Activated naive CD4-positive, alpha-beta T cell treated with anti-CD3 and anti-CD28 coated beads, Interleukin-2, amount 50 U/mL, for 24 hours (primary cell): ENCODE measurements at regions not wholly inside any gene's neighbourhood (a gene's known extent, or its start where the extent isn't known, plus 50 kb on each side); places are given as distances from the start of the nearest gene placed in this dataset.

Experiments used
- H3K27ac Mint-ChIP-seq: one replicate; pipeline ENCODE4 v1.8.0; 2021; ENCODE audit warnings: mild to moderate bottlenecking, mixed read lengths
- H3K27me3 Mint-ChIP-seq: one replicate; pipeline ENCODE4 v1.8.0; 2021; ENCODE audit warnings: mixed read lengths
- H3K36me3 Mint-ChIP-seq: one replicate; pipeline ENCODE4 v1.8.0; 2021; ENCODE audit warnings: mixed read lengths
- H3K4me1 Mint-ChIP-seq: one replicate; pipeline ENCODE4 v1.8.0; 2021; ENCODE audit warnings: mixed read lengths
- H3K4me3 Mint-ChIP-seq: one replicate; pipeline ENCODE4 v1.8.0; 2021; ENCODE audit warnings: mild to moderate bottlenecking, mixed read lengths
- H3K9me3 Mint-ChIP-seq: one replicate; pipeline ENCODE4 v1.8.0; 2021; ENCODE audit warnings: mixed read lengths

GRCh38 chr11:15565880-15566279 lies 451.2 kb downstream of the INSC start:
- H3K4me3 Mint-ChIP-seq = no peak overlapping the region
- H3K4me1 Mint-ChIP-seq = no peaks in the 10 kb centered on the region
- no peaks in the 10 kb centered on the region for H3K36me3 Mint-ChIP-seq
- H3K27me3 Mint-ChIP-seq = no peaks in the 10 kb centered on the region
- peaks cover 3% of the 10 kb centered on the region for H3K9me3 Mint-ChIP-seq
- H3K27ac Mint-ChIP-seq = no peak overlapping the region

GRCh38 chr11:15568440-15568839 lies 453.7 kb downstream of the INSC start:
- Mint-ChIP-seq H3K4me3 (no peak overlapping the region), H3K4me1 (no peaks in the 10 kb centered on the region), H3K27ac (no peak overlapping the region)

GRCh38 chr11:15569305-15570025 lies 454.7 kb downstream of the INSC start:
- peaks cover 5% of the 10 kb centered on the region for H3K27me3 Mint-ChIP-seq
- H3K4me1 Mint-ChIP-seq = no peaks in the 10 kb centered on the region
- no peaks in the 10 kb centered on the region for H3K36me3 Mint-ChIP-seq
- no peak overlapping the region for H3K27ac Mint-ChIP-seq
- peaks cover 3% of the 10 kb centered on the region for H3K9me3 Mint-ChIP-seq
- no peak overlapping the region for H3K4me3 Mint-ChIP-seq

More at GRCh38 chr11:15568440-15568839, 453.7 kb downstream of the INSC start:
- Mint-ChIP-seq H3K9me3 (peaks cover 3% of the 10 kb centered on the region), H3K36me3 (no peaks in the 10 kb centered on the region), H3K27me3 (peaks cover 3% of the 10 kb centered on the region)

DNA sequence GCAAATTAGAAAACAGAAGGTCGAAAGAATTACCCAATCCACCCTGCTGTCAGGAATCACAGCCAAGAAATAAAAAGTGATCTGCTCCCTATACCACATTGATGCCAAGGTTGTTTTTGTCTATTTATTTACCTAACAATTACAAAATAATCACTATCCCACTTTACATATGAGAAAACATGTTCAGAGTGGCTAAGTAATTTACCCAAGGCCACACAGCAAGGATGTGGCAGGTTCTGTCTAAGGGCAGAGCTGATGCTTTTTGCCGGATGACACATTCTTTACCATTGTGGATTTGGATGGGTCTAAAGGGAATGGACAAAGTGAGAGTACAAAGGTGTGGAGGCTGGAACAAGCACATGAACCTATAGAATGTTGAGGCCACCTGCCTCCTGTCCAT lies 460.7 kb downstream of the INSC start:
- peaks cover 5% of the 10 kb centered on the region for H3K27me3 Mint-ChIP-seq
- peaks cover 9% of the 10 kb centered on the region for H3K9me3 Mint-ChIP-seq
- H3K4me1 Mint-ChIP-seq = no peaks in the 10 kb centered on the region
- H3K36me3 Mint-ChIP-seq = no peaks in the 10 kb centered on the region
- H3K4me3 Mint-ChIP-seq = no peak overlapping the region
- no peak overlapping the region for H3K27ac Mint-ChIP-seq

DNA sequence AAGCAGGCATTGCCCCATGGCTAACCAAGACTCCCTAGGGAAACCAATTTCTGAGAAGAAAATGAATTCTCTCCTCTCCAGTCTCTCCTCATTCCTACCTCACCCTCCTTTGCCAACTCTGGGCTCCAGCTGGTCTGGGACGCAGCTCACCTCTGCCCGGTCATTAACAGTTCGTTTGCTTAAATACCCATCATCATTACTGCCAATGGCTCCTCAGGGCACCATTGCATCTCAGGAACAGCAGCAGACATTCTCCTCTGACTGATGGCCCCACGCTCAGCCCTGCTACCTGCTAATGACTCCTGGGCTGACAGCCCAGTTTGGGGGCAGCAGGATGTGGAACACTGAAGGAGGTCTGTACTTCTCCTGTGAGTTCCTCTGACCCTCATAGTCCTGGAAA lies 462.0 kb downstream of the INSC start:
- H3K4me1 Mint-ChIP-seq = no peaks in the 10 kb centered on the region
- H3K4me3 Mint-ChIP-seq = no peak overlapping the region
- no peaks in the 10 kb centered on the region for H3K36me3 Mint-ChIP-seq
- peaks cover 9% of the 10 kb centered on the region for H3K9me3 Mint-ChIP-seq
- peaks cover 5% of the 10 kb centered on the region for H3K27me3 Mint-ChIP-seq
- no peak overlapping the region for H3K27ac Mint-ChIP-seq

GRCh38 chr11:15577519-15577918 lies 462.8 kb downstream of the INSC start:
- no peak overlapping the region for H3K27ac Mint-ChIP-seq
- no peaks in the 10 kb centered on the region for H3K4me1 Mint-ChIP-seq
- H3K27me3 Mint-ChIP-seq = peaks cover 3% of the 10 kb centered on the region

GRCh38 chr11:15579287-15580001 lies 464.7 kb downstream of the INSC start:
- Mint-ChIP-seq H3K27me3 (peaks cover 1% of the 10 kb centered on the region), H3K9me3 (peaks cover 9% of the 10 kb centered on the region), H3K4me3 (no peak overlapping the region), H3K4me1 (no peaks in the 10 kb centered on the region), H3K36me3 (no peaks in the 10 kb centered on the region), H3K27ac (no peak overlapping the region)

More at GRCh38 chr11:15577519-15577918, 462.8 kb downstream of the INSC start:
- H3K9me3 Mint-ChIP-seq = peaks cover 9% of the 10 kb centered on the region
- H3K36me3 Mint-ChIP-seq = no peaks in the 10 kb centered on the region
- no peak overlapping the region for H3K4me3 Mint-ChIP-seq

- Mint-ChIP-seq H3K27me3 (peaks cover 3% of the 10 kb centered on the region), H3K27ac (no peak overlapping the region), H3K36me3 (no peaks in the 10 kb centered on the region), H3K4me3 (no peak overlapping the region), H3K4me1 (no peaks in the 10 kb centered on the region), H3K9me3 (peaks cover 3% of the 10 kb centered on the region)
Observed at GRCh38 chr11:15580056-15580774, 465.5 kb downstream of the INSC start.

DNA sequence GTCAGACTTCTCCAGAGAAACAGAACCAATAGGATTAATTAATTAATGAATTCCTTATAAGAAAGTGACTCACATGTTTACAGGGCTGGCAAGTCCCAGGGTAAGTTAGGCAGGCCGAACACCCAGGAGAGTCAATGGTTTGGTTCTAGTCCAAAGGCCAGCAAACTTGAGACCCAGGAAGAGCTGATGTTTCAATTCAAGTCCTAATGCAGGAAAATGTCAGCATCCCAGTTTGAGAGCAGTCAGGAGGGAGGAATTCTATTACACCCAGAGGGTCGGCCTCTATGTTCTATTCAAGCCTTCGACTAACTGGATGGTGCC lies 466.0 kb downstream of the INSC start:
- H3K27ac Mint-ChIP-seq = no peak overlapping the region
- H3K36me3 Mint-ChIP-seq = no peaks in the 10 kb centered on the region
- peaks cover 3% of the 10 kb centered on the region for H3K27me3 Mint-ChIP-seq
- H3K4me3 Mint-ChIP-seq = no peak overlapping the region
- H3K9me3 Mint-ChIP-seq = no peaks in the 10 kb centered on the region
- no peaks in the 10 kb centered on the region for H3K4me1 Mint-ChIP-seq

DNA sequence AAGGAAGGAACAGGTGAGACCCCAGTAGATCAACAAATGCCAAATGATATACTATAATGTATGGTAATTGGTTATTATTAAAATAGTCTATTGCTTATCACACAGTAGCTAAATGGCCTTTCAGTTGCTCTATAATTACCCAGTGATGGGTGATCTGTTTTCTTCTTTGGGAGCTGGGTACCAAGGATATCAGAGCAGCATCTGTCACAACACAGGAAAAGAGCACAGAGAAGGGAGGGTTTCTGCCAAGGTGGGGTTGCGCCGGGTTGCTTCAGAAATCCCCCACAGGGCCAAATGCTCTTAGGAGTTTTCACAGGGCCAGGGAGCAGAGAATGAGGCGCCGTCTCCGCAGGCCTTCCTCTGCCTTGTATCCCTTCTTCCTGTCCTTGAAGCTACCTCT lies 469.4 kb downstream of the INSC start:
- no peaks in the 10 kb centered on the region for H3K9me3 Mint-ChIP-seq
- H3K4me3 Mint-ChIP-seq = no peak overlapping the region
- H3K36me3 Mint-ChIP-seq = no peaks in the 10 kb centered on the region
- peaks cover 5% of the 10 kb centered on the region for H3K27me3 Mint-ChIP-seq
- no peak overlapping the region for H3K27ac Mint-ChIP-seq
- no peaks in the 10 kb centered on the region for H3K4me1 Mint-ChIP-seq

DNA sequence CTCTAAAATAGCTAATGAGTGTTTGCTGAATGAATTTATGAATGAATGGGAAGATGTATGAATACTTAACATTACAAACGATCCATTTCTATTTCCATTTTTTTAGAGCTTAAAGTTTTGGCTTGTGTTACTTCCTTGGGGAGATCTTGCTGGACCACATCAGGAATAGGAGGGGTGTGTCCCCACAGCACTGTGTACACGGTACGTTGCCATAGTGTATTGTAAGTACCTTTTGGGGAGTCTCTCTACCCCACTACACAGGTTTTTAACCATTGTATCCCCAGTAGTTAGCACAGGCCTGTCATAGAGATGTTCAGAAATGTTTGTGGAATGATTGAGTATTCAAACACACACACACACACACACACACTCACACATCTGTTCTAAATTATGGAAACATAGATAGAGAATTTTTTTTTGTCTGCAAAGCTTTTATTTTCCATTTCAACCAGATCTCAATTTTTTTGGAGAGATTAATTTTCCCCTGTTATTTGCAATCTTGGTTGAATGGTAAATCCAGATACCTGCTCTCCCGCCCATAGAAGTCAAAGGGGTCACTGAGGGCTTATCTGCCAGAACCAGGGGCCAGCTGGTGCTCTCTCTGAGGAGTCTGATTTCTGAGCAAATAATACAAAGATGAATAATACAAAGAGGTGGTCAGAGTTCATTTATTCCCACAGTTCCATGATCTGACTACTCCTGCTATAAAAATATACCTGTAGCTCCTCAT lies 471.0 kb downstream of the INSC start:
- Mint-ChIP-seq H3K4me1 (no peaks in the 10 kb centered on the region), H3K9me3 (no peaks in the 10 kb centered on the region), H3K36me3 (no peaks in the 10 kb centered on the region), H3K27me3 (peaks cover 5% of the 10 kb centered on the region), H3K27ac (no peak overlapping the region), H3K4me3 (no peak overlapping the region)

- no peak overlapping the region for H3K4me3 Mint-ChIP-seq
- peaks cover 5% of the 10 kb centered on the region for H3K27me3 Mint-ChIP-seq
- no peaks in the 10 kb centered on the region for H3K9me3 Mint-ChIP-seq
- no peaks in the 10 kb centered on the region for H3K36me3 Mint-ChIP-seq
- no peak overlapping the region for H3K27ac Mint-ChIP-seq
- H3K4me1 Mint-ChIP-seq = no peaks in the 10 kb centered on the region
Observed at GRCh38 chr11:15586741-15587473, 472.2 kb downstream of the INSC start.

- H3K9me3 Mint-ChIP-seq = no peaks in the 10 kb centered on the region
- H3K27ac Mint-ChIP-seq = no peak overlapping the region
- no peaks in the 10 kb centered on the region for H3K4me1 Mint-ChIP-seq
- no peaks in the 10 kb centered on the region for H3K36me3 Mint-ChIP-seq
- H3K4me3 Mint-ChIP-seq = no peak overlapping the region
- H3K27me3 Mint-ChIP-seq = peaks cover 3% of the 10 kb centered on the region
Observed at GRCh38 chr11:15589070-15589626, 474.4 kb downstream of the INSC start.

GRCh38 chr11:15590132-15590531 lies 475.4 kb downstream of the INSC start:
- H3K9me3 Mint-ChIP-seq = no peaks in the 10 kb centered on the region
- no peaks in the 10 kb centered on the region for H3K4me1 Mint-ChIP-seq
- no peak overlapping the region for H3K4me3 Mint-ChIP-seq
- no peaks in the 10 kb centered on the region for H3K36me3 Mint-ChIP-seq
- H3K27ac Mint-ChIP-seq = no peak overlapping the region
- H3K27me3 Mint-ChIP-seq = peaks cover 2% of the 10 kb centered on the region

GRCh38 chr11:15591112-15591537 lies 476.4 kb downstream of the INSC start:
- Mint-ChIP-seq H3K9me3 (no peaks in the 10 kb centered on the region), H3K4me1 (no peaks in the 10 kb centered on the region), H3K36me3 (no peaks in the 10 kb centered on the region), H3K4me3 (no peak overlapping the region), H3K27me3 (peaks cover 2% of the 10 kb centered on the region), H3K27ac (no peak overlapping the region)
